Smooth muscle cell of the brain vasculature (primary cell): ENCODE measurements at regions not wholly inside any gene's neighbourhood (a gene's known extent, or its start where the extent isn't known, plus 50 kb on each side); places are given as distances from the start of the nearest gene placed in this dataset.
"Not testable (repeated sequence)": the region's sequence is repeated elsewhere in the genome, so short reads cannot be mapped to it uniquely, and the experiment has no call there.

Experiments used
- DNase-seq: peaks from one replicate; pipeline ENCODE4 v3.0.0-alpha.2; 2012; ENCODE audit warnings: low read depth, low spot score

DNA sequence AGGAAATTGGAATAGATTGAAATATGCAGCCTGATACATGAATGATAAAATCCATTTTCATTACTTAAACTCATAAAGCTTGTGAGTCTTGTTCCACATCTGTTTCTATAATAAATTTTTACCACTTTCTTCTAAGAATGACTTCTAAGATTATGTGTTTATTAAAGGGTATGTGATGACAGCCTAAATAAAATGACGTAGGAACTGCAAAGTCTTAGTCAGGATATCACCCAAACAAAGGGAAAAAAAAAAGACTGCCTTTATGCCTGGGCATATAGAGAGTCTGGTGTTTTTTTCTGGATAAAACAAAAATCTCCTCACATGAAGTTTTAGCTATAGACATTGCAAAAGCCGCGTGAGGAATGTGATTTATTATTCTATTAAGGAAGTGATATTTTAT, 844.0 kb downstream of the DIPK2A start:
- no peak for DNase-seq

DNA sequence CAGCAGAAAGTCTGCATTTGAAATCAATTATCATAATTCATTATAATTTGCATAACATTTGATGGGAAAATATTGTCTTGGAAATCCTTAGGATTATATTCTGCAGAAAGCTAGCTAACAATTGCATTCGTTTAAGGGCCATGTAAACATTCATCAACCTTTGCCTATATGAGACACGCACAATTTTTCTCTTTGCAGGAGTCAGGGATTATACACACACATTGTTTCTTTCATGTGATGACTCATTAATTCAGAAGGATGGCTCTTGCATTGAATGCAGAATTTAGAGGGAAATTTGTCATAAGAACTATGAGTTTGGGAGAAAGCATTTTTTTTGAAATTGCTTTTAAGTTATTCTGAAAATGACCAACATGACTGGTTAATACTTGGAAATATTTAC, 844.7 kb downstream of the DIPK2A start:
- DNase-seq, result no peak

DNA sequence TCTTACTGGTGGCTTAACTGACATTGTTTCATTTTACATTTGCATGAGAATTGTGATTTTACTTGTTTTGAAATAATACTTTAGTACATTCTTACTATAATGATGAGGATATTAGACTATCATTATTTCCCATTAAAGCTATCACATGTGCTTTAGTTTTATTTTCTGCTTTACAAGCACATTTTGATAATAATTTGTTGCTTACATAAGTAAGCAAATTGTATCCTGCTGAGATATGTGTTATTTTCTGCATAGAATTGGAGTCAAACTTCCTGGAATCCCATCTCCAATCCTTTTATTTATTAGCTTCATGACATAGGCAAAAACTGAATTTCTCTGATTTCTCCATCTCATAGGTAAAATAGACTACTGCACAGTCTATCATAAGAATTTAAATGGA, 847.4 kb downstream of the DIPK2A start:
- DNase-seq, result no peak

DNA sequence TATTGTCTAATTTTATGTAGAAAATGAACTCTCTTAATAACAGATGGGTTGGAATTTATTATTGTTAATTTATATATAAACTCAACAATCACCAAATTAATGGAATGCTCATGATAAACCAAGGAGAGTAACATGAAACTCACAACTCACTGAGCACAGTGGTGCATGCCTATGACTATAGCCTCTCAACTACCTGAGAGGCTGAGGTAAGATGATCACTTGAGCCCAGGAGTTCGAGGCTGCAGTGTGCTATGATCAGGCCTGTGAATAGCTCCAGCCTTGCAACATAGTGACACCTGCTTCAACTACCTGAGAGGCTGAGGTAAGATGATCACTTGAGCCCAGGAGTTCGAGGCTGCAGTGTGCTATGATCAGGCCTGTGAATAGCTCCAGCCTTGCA, 848.6 kb downstream of the DIPK2A start:
- not testable (repeated sequence) for DNase-seq

DNA sequence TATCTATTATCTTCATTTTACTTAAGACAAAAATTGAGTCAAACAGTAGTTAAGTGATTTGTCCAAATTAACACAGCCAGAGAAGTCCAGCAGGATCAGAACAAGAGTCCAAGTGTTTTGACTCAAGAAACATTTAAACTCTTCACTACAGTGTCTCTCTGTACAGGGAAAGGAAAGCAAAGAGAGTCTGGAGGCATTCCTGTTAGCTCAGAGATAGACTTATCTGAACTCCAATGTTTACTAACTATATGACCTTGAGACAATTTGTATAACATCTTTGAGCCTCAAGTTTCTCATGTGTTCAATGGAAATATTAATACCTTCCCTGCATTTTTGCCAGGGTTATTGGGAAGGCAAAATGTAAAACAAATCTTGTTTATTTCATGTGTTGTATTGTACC, 849.1 kb downstream of the DIPK2A start:
- no peak for DNase-seq

DNA sequence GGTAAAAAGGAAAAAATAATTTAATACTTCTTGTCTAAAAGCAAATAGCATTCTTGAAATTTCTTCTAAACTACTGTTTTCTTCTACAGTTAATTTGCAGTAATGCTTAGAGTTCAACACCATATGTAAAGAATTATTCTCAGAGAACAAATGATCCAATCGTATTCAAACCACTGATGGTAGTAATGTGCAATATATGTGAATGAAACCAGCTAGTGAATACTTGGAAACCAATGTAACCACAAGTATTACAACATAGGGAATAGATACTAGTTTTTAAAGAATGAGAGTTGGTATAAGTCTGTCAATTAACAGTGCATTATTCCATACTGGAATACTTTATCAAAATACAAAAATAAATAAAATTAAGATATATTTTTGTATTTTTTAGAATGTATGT, 850.0 kb downstream of the DIPK2A start:
- no peak for DNase-seq

DNA sequence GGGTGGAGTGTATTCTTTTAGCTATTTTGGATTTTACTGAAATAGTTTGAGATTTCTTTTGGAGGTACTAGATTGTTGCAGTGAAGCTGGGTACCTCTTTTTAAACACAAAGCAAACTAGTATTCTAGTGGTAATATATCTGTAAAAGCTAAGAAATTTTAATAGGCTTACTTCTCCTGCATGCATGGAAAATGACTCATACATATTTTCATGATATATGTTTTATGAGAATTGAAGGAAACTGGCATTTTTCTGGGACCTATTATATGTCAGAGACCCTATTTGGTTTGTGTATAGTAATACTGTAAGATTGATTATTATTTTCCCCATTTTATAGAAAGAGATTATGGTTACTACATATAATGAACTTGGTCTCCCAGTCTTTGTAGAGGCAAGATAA, 851.0 kb downstream of the DIPK2A start:
- DNase-seq, result no peak

DNA sequence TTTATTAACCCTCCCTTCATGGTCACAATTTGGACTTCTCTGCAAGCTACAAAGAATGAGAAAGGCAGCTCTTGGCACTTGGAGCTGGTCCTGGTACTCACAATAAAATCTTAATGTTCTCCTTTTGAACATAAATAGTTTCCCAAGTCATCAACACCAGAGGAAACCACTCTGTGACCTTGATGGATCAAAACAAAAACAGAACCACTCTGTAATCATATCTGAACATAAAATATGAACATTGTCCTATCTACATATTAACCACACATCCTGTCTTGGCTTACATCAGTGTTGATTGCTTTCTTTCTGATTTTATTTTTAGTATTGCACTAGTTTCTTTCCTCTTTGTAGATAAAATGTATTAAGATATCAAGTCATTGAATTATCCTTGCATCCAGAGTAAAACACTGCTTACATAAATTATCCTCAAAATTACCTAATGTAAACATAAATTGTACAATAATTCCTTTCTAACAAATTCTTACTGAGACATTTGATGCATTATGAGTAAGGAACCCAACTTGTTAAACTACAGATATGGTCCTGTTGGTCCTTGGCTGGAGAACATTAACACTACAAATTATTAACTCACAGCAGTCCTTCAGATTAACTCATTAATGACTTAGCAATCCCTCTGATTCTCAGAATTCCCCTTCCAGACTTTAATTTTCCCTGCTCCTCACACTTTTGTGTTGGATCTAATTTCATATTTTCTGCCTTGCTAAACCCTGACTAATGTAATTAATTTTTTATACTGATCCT, 860.5 kb downstream of the DIPK2A start:
- no peak for DNase-seq

DNA sequence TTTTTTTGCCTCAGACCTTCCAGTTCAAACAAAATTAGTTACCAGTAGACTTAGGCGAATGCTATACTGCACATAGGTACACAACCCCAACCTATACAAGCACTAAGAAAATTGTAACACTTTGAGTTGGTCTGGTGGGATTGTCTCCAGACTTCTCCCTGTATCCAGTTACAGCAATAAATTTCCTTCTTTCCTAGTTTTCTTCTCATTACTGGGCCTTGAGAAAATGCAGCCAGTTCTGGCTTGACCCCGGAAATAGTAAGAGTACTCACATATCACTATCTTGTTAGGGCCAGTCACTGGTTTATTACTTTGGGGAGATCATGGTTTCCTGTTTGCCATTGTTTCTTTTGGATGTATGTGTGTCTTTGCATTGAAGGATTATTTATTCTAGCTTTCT, 868.4 kb downstream of the DIPK2A start:
- DNase-seq, result no peak

DNA sequence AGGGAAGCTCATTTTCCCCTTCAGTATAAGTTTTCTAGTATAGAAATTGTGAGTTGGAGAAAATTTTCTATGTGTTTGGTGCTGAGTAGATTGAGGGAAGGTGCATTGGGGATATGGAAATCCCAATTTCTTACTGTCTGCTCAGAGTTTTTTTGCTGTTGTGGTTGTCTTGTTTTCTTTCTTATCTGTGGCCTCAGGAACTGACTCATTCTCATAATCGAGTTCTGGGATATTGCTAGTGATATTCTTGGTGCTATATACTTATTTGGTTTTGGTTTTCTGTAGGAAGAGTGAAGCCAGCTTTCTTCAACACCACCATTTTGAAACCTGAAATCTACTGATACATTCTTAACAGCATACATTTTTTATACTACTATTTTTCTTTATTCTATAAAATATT, 869.2 kb downstream of the DIPK2A start:
- no peak for DNase-seq

DNA sequence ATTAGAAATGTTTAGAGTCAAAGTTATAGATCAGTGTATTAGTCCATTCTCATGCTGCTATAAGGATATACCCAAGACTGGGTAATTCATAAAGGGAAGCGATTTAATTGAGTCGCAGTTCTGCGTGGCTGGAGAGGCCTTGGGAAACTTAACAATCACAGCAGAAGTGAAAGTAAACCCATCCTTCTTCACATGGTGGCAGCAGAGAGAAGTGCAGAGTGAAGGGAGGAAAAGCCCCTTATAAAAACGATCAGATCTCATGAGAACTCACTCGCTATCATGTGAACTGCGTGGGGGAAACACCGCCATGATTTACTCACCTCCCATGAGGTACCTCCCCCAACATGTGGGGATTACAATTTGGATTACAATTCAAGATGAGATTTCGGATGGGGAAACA, 871.5 kb downstream of the DIPK2A start:
- DNase-seq, result peak; percentile 7

DNA sequence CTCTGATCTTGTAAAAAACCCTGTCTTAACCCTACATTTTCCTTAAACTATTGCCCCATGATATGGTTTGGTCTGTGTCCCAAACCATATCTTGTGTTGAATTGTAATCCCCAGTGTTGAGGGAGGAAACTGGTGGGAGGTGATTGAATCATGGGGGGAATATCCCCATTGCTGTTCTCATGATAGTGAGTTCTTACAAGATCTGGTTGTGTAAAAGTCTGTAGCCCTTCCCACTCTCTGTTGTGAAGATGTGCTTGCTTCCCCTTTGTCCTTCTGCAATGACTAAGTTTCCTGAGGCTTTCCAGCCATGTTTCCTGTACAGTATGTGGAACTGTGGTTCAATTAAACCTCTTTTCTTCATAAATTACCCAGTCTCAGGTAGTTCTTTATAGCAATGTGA, 881.4 kb downstream of the DIPK2A start:
- no peak for DNase-seq

DNA sequence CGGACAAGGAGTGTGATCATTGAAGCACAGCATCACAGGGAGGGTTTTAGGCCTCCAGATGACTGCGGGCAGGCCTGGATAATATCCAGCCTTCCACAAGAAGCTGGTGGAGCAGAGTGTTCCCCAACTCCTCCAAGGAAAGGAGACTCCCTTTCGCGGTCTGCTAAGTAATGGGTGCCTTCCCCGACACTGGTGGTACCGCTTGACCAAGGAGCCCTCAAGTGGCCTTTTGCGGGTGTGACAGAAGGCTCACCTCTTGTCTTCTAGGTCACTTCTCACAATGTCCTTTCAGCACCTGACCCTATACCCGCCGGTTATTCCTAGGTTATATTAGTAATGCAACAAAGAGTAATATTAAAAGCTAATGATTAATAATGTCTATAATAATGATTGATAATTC, 882.4 kb downstream of the DIPK2A start:
- not testable (repeated sequence) for DNase-seq

DNA sequence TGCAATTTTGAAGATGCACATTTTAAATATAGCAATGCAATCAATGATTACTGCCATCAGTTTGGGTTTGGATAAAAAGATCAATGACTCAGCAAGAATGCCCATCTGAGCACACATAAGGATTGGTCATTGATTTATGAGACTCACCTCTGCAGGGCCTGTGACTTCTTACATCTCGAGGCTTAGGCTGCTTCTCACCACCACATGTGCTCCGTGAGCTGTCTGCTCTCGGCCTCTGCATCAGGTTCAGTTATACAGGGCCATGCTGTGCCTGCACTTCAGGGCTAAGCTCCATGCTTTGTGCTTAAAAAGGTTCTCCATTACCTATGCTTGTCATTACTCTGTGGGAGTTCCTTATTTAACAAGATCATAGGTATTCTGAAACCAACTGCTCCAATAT, 887.5 kb downstream of the DIPK2A start:
- DNase-seq, result no peak

DNA sequence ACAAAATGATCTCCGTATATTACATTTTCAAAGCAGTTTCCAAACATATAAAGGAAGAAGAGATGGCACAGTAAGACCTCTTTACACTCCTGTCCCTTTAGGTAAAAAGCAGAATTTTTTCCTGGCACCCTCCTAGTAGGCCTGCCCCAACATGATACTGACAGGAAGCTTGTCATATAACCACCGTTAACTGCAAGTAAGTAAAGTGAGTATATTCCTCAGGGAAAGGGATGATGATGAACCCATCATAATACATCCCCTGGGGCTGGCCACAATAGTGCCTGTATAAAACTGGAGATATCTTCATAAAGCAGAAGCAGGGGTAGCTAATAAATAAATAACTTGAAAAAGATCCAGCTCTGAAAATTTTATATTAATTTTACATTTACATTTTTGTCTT, 893.0 kb downstream of the DIPK2A start:
- no peak for DNase-seq

DNA sequence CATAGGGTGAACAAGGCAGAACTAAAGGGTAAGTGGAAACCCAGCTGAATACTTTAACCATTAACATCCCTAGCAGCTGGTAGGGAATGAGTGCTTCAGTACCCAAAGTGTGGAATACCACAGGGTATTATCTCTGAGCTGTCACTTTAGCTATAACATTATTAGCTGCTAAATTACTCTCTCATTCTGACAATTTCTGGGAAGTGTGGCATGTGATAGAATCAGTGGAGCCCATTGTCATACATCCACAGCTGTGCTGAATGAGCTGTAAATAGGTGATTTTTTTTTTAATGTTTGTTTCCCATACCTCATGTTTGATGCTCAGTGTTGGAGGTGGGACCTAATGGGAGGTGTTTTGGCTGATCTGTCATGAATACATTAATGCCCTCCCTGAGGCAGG, 894.3 kb downstream of the DIPK2A start:
- no peak for DNase-seq

DNA sequence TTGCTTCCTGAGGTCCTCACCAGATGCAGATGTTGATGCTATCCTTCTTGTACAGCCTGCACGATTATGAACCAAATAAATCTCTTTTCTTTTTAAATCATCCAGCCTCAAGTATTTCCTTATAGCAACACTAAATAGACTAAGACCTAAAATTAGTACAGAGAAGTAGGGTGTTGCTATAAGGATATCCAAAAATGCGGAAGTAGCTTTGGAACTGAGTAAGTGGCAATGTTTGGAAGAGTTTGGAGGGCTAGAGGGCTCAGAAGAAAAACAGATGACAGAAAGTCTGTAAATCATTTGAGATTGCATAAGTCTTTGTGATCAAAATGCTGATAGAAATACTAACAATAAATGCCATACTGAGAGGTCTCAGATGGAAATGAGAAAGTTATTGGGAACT, 894.9 kb downstream of the DIPK2A start:
- DNase-seq, result no peak

DNA sequence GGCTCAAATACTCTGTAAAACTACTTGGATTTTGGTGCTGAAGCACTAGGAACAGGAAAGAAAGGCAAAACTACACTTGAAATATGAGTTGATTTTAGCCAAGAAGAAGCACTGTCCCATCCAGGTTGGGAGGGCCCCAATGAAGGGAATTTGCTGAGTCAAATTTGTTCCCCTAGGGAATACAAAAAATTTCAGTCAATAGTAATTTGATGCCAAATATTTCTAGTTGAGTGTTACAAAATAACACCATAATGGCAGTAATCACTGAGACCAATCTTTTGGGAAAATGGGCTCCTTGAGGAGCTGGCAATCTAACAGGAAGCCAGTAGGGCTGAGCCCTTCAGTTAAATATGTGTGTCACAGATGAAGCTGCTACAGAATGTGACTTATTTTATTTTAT, 896.9 kb downstream of the DIPK2A start:
- no peak for DNase-seq

DNA sequence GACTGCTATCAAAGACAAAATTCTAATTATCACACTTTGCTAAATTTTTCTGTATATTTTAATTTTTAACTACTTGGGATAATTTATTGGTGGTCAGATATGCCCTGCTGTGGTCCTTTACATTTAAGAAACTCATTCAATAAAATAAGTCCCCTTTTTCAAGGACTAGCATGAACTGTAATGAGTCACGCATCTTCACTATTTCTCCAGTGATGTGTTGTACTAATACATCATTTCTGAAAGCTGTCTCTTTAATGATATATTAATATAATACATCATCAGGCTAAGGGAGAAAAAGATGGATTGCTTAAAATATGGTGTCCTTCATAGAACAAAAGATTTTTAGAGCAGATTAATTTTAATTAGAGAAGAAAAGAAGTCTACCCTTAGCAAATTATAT, 901.4 kb downstream of the DIPK2A start:
- DNase-seq, result no peak

DNA sequence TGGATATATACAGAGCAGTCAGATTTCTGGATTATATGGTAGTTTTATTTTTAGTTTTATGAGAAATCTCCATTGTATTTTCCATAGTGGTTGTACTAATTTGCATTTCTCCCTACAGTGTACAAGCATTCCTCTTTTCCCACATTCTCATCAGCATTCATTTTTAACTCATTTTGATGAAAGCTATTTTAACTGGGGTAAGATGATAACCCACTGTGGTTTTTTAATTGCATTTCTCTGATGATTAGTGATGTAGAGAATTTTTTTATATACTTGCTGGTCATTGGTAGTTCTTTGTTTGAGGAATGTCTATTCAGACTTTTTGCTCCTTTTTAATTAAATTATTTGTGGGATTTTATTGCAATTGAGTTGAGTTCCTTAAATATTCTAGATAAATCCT, 903.6 kb downstream of the DIPK2A start:
- DNase-seq, result no peak

DNA sequence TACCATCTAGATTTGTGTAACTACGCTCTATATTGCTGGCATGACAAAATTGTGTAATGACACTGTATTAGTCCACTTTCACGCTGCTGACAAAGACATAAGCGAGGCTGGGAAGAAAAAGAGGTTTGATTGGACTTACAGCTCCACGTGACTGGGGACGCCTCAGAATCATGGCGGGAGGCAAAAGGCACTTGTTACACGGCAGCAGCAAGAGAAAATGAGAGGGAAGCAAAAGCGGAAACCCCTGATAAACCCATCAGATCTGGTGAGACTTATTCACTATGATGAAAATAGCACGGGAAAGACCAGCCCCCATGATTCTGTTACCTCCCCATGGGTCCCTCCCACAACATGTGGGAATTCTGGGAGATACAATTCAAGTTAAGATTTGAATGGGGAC, 905.7 kb downstream of the DIPK2A start:
- DNase-seq, result no peak

DNA sequence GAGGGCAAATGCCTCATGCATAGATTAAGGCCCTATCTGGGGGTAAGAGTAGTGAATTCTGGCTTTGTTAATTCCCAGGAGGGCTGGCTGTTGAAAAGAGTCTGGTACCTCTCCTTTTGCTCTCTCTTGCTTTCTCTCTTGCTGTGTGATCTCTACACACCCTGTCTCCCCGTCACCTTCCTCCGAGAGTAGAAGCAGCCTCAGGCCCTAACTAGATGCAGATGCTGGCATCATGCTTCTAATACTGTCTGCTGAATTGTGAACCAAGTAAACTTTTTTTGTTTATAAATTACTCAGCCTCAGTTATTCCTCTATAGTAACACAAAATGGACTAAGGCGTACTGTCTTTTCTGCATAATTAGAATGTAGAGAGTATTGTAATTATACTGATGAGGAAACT, 908.1 kb downstream of the DIPK2A start:
- no peak for DNase-seq

DNA sequence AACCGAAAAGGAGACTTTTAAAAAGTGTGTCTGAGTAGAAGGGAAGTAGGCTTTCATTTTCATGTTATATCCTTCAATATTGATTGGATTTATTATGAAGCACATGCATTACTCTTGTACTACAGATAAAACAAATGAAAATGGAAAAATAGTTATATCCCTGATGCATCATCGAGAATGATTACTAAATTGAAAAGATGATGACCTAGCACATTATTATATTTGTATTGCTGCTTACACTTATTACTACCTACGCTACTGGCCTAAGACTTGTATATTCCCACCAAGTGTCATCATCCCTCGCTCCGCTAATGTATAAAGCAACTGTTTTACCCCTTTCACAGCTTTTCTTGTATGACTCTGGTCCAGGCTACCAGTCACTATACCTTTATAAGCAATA, 922.4 kb downstream of the DIPK2A start:
- DNase-seq, result no peak

DNA sequence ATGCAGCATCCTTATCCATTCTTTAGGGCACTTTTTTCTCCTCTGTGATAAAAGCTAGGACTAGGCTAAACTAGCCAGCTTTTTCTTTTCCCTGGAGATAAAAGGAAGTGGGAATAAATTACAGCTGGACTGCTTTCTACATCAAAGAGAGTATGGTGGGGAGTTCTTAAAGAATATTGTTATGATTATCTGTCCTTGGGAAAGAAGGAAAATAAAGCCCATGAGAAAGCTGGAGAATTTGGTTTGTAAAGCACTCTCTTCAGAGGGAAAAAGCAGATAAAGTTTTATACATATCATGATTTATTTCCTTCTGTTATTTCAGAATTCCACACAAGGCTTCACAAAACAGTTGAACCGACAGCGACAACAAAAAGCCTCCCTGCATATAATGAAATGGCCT, 923.0 kb downstream of the DIPK2A start:
- DNase-seq, result no peak
